ENCODE measurements at regions not wholly inside any gene's neighbourhood (a gene's known extent, or its start where the extent isn't known, plus 50 kb on each side); places are given as distances from the start of the nearest gene placed in this dataset.

GRCh38 chr13:83815598-83815997 lies 66.7 kb downstream of the SLITRK1 start:
- TF ChIP-seq FOS (IDR thresholded peaks at IDR 0.05; ENCODE audit: borderline replicate concordance, insufficient read depth, low read length) (no peak), POLR2A (IDR thresholded peaks at IDR 0.05; ENCODE audit: low read depth, low read length) (no peak)

Data from endothelial cell of umbilical vein (primary cell).